Panc1 (cell line): ENCODE measurements at regions not wholly inside any gene's neighbourhood (a gene's known extent, or its start where the extent isn't known, plus 50 kb on each side); places are given as distances from the start of the nearest gene placed in this dataset.

Experiments used
- POLR2AphosphoS5 ChIP-seq: IDR thresholded peaks from 2 replicates; pipeline ENCODE4 v1.6.1; 2012; ENCODE audit warnings: mild to moderate bottlenecking, low read depth, low read length, moderate library complexity
- REST ChIP-seq, 2 experiments: IDR thresholded peaks; 2 replicates each; pipeline ENCODE4 v1.6.1; 2011 to 2012; ENCODE audit warnings: low read depth in 2 of 2, control low read depth in 1 of 2, low read length in 1 of 2, mild to moderate bottlenecking in 1 of 2, moderate library complexity in 1 of 2; ENCODE audit not compliant: insufficient read depth in 1 of 2
- SIN3A ChIP-seq: IDR thresholded peaks from 2 replicates; pipeline ENCODE4 v1.6.1; 2012; ENCODE audit warnings: low read depth, mild to moderate bottlenecking, low read length, moderate library complexity, borderline replicate concordance; ENCODE audit not compliant: insufficient read depth
- TCF7L2 ChIP-seq: IDR thresholded peaks from 2 replicates; pipeline ENCODE4 v1.6.1; 2011; ENCODE audit warnings: mild to moderate bottlenecking, low read depth, low read length, inconsistent platforms
- TF ChIP-seq, protein P1 (sequence below): fragments of 450-650 bp; IDR thresholded peaks from 2 replicates; pipeline ENCODE4 v1.5.1; 2017; ENCODE audit warnings: mild to moderate bottlenecking

GRCh38 chr7:66514050-66514449 lies 114.6 kb upstream of the KCTD7 start:
- TF ChIP-seq, protein P1, sequence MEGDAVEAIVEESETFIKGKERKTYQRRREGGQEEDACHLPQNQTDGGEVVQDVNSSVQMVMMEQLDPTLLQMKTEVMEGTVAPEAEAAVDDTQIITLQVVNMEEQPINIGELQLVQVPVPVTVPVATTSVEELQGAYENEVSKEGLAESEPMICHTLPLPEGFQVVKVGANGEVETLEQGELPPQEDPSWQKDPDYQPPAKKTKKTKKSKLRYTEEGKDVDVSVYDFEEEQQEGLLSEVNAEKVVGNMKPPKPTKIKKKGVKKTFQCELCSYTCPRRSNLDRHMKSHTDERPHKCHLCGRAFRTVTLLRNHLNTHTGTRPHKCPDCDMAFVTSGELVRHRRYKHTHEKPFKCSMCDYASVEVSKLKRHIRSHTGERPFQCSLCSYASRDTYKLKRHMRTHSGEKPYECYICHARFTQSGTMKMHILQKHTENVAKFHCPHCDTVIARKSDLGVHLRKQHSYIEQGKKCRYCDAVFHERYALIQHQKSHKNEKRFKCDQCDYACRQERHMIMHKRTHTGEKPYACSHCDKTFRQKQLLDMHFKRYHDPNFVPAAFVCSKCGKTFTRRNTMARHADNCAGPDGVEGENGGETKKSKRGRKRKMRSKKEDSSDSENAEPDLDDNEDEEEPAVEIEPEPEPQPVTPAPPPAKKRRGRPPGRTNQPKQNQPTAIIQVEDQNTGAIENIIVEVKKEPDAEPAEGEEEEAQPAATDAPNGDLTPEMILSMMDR: no peak
- TF ChIP-seq POLR2AphosphoS5: no peak
- no peak for TF ChIP-seq SIN3A
- no peak for TF ChIP-seq REST (IDR thresholded peaks at IDR 0.05; ENCODE audit: insufficient read depth in 1 of 2, low read depth in 2 of 2, low read length in 1 of 2)
- TF ChIP-seq TCF7L2: no peak
